ENCODE measurements at regions not wholly inside any gene's neighbourhood (a gene's known extent, or its start where the extent isn't known, plus 50 kb on each side); places are given as distances from the start of the nearest gene placed in this dataset.

GRCh38 chr7:140996-141395, 51.4 kb upstream of the FAM20C start:
- Histone ChIP-seq H3K79me2 (ENCODE audit: insufficient read depth, low read length) (no peaks in the 10 kb centered on the region), H3K36me3 (ENCODE audit: insufficient read depth, low read length) (no peaks in the 10 kb centered on the region), H3K27me3 (ENCODE audit: insufficient read depth, low read length, poor library complexity) (peaks cover 17% of the 10 kb centered on the region), H3K9me3 (ENCODE audit: insufficient read depth, low read length, severe bottlenecking) (no peaks in the 10 kb centered on the region), H3K4me2 (ENCODE audit: insufficient read depth, low read length) (no peak overlapping the region), H3K27ac (ENCODE audit: low read length) (no peak overlapping the region), H3K4me1 (ENCODE audit: insufficient read depth, low read length) (no peaks in the 10 kb centered on the region), H3K4me3 (ENCODE audit: low read depth in 1 of 2, low read length in 2 of 2) (no peak overlapping the region), H2AFZ (ENCODE audit: low read depth, low read length) (no peak overlapping the region), H3K9ac (ENCODE audit: low read depth, low read length) (no peak overlapping the region), H4K20me1 (ENCODE audit: insufficient read depth, low read length) (0 out of 2 replicates have a peak, but pooled peaks cover 4% of the 10 kb centered on the region)
- TF ChIP-seq CTCF (IDR thresholded peaks at IDR 0.05; ENCODE audit: borderline replicate concordance, extremely low read depth, low read length, poor library complexity, severe bottlenecking) (no peak), EZH2 (IDR thresholded peaks at IDR 0.05; ENCODE audit: borderline replicate concordance, low read depth, low read length, severe bottlenecking) (no peak)
- ATAC-seq (ENCODE audit: insufficient read depth, low read depth) (no peak), DNase-seq (no peak)

- H3K79me2 ChIP-seq (ENCODE audit: insufficient read depth, low read length), result no peaks in the 10 kb centered on the region
- ATAC-seq (ENCODE audit: insufficient read depth, low read depth) (no peak), DNase-seq (no peak)
- TF ChIP-seq EZH2 (IDR thresholded peaks at IDR 0.05; ENCODE audit: borderline replicate concordance, low read depth, low read length, severe bottlenecking) (no peak), CTCF (IDR thresholded peaks at IDR 0.05; ENCODE audit: borderline replicate concordance, extremely low read depth, low read length, poor library complexity, severe bottlenecking) (no peak)
- H3K4me3 ChIP-seq (ENCODE audit: low read depth in 1 of 2, low read length in 2 of 2), result no peak overlapping the region
- no peak overlapping the region for H2AFZ ChIP-seq (ENCODE audit: low read depth, low read length)
- no peaks in the 10 kb centered on the region for H3K9me3 ChIP-seq (ENCODE audit: insufficient read depth, low read length, severe bottlenecking)
- peaks cover 13% of the 10 kb centered on the region for H3K27me3 ChIP-seq (ENCODE audit: insufficient read depth, low read length, poor library complexity)
- H3K27ac ChIP-seq (ENCODE audit: low read length), result no peak overlapping the region
- H3K4me1 ChIP-seq (ENCODE audit: insufficient read depth, low read length), result no peaks in the 10 kb centered on the region
- 0 out of 2 replicates have a peak, but pooled peaks cover 4% of the 10 kb centered on the region for H4K20me1 ChIP-seq (ENCODE audit: insufficient read depth, low read length)
- H3K36me3 ChIP-seq (ENCODE audit: insufficient read depth, low read length), result no peaks in the 10 kb centered on the region
- H3K4me2 ChIP-seq (ENCODE audit: insufficient read depth, low read length), result no peak overlapping the region
- H3K9ac ChIP-seq (ENCODE audit: low read depth, low read length), result no peak overlapping the region
Measured at GRCh38 chr7:142248-142941, 50.0 kb upstream of the FAM20C start.
